Stimulated activated CD4-positive, alpha-beta T cell treated with anti-CD3 and anti-CD28 coated beads, TNF-alpha, amount 100 ng/mL, for 24 hours (primary cell): ENCODE measurements at regions not wholly inside any gene's neighbourhood (a gene's known extent, or its start where the extent isn't known, plus 50 kb on each side); places are given as distances from the start of the nearest gene placed in this dataset.

Experiments used
- DNase-seq, 3 experiments: peaks; one replicate each; pipeline ENCODE4 v3.0.0-alpha.2; 2020; ENCODE audit warnings: low read depth in 3 of 3

- no peak for DNase-seq
These were observed 282.9 kb upstream of the RARB start for GRCh38 chr3:25145176-25145575.

- no peak for DNase-seq
These were observed 277.9 kb upstream of the RARB start for GRCh38 chr3:25150199-25150598.

GRCh38 chr3:25151281-25151902 lies 276.7 kb upstream of the RARB start:
- no peak for DNase-seq

GRCh38 chr3:25151903-25152295 lies 276.2 kb upstream of the RARB start:
- DNase-seq = no peak

GRCh38 chr3:25153136-25153535 lies 274.9 kb upstream of the RARB start:
- DNase-seq = no peak

- DNase-seq = no peak
These were observed 274.5 kb upstream of the RARB start for GRCh38 chr3:25153561-25153960.

GRCh38 chr3:25155652-25156471 lies 272.2 kb upstream of the RARB start:
- no peak for DNase-seq

GRCh38 chr3:25156626-25157025 lies 271.4 kb upstream of the RARB start:
- DNase-seq = no peak

GRCh38 chr3:25165306-25165705 lies 262.8 kb upstream of the RARB start:
- DNase-seq = no peak

GRCh38 chr3:25166016-25166415 lies 262.0 kb upstream of the RARB start:
- DNase-seq = no peak

- DNase-seq = no peak
These were observed 258.9 kb upstream of the RARB start for GRCh38 chr3:25169151-25169550.

- no peak for DNase-seq
These were observed 258.0 kb upstream of the RARB start for GRCh38 chr3:25170021-25170420.

- no peak for DNase-seq
These were observed 256.8 kb upstream of the RARB start for GRCh38 chr3:25171118-25171807.

GRCh38 chr3:25171897-25172296 lies 256.2 kb upstream of the RARB start:
- no peak for DNase-seq

- DNase-seq = no peak
These were observed 254.5 kb upstream of the RARB start for GRCh38 chr3:25173606-25174005.

GRCh38 chr3:25174251-25174650 lies 253.8 kb upstream of the RARB start:
- DNase-seq = no peak

- DNase-seq = no peak
These were observed 251.0 kb upstream of the RARB start for GRCh38 chr3:25177041-25177440.

GRCh38 chr3:25178672-25179071 lies 249.4 kb upstream of the RARB start:
- DNase-seq = no peak

- DNase-seq = no peak
These were observed 247.0 kb upstream of the RARB start for GRCh38 chr3:25181096-25181495.

GRCh38 chr3:25182794-25183193 lies 245.3 kb upstream of the RARB start:
- DNase-seq = no peak

GRCh38 chr3:25184641-25185250 lies 243.3 kb upstream of the RARB start:
- no peak for DNase-seq

GRCh38 chr3:25191673-25192072 lies 236.4 kb upstream of the RARB start:
- no peak for DNase-seq
